Neural cell (in vitro differentiated cells): ENCODE measurements at regions not wholly inside any gene's neighbourhood (a gene's known extent, or its start where the extent isn't known, plus 50 kb on each side); places are given as distances from the start of the nearest gene placed in this dataset.

ENCODE experiments used
- POLR2AphosphoS5 ChIP-seq: IDR thresholded peaks from 2 replicates; pipeline ENCODE4 v1.6.1; 2012
- TAF1 ChIP-seq: IDR thresholded peaks from 2 replicates; pipeline ENCODE4 v1.6.1; 2012; ENCODE audit warnings: low read depth
- TF ChIP-seq, protein P1 (sequence below): fragments of 450-650 bp; IDR thresholded peaks from 2 replicates; pipeline ENCODE4 v1.5.1; 2014; ENCODE audit warnings: antibody characterized with exemption, mild to moderate bottlenecking, moderate library complexity; ENCODE audit not compliant: poor library complexity, severe bottlenecking

DNA sequence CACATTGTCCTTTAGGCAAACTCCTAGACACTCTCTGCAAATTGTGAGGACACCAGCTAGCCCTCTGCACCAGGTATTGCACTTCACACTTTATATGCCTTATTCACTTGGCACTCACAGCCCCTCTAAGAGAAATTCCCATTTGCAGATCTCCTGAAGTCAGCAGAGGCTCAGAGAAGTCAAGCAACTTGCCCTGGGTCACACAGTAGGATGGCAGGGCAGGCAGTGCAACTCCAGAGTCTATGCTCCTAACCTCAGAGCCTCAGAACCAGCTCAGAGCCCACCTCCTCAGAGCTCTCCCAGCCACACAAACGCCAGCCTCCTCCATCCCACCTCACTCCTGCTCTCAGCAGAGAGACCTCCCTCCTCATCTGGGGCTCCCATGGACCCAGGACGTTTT is 52.4 kb upstream of the BLCAP start:
- TF ChIP-seq POLR2AphosphoS5 (no peak), TAF1 (no peak)
- TF ChIP-seq, protein P1, sequence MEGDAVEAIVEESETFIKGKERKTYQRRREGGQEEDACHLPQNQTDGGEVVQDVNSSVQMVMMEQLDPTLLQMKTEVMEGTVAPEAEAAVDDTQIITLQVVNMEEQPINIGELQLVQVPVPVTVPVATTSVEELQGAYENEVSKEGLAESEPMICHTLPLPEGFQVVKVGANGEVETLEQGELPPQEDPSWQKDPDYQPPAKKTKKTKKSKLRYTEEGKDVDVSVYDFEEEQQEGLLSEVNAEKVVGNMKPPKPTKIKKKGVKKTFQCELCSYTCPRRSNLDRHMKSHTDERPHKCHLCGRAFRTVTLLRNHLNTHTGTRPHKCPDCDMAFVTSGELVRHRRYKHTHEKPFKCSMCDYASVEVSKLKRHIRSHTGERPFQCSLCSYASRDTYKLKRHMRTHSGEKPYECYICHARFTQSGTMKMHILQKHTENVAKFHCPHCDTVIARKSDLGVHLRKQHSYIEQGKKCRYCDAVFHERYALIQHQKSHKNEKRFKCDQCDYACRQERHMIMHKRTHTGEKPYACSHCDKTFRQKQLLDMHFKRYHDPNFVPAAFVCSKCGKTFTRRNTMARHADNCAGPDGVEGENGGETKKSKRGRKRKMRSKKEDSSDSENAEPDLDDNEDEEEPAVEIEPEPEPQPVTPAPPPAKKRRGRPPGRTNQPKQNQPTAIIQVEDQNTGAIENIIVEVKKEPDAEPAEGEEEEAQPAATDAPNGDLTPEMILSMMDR: no peak
